GM18499 (cell line): ENCODE measurements at regions not wholly inside any gene's neighbourhood (a gene's known extent, or its start where the extent isn't known, plus 50 kb on each side); places are given as distances from the start of the nearest gene placed in this dataset.
"Not testable (repeated sequence)": the region's sequence is repeated elsewhere in the genome, so short reads cannot be mapped to it uniquely, and the experiment has no call there.

ENCODE experiments used
- ATAC-seq: cut with Tn5 transposase; IDR thresholded peaks from one replicate; pipeline ENCODE4 v1.9.1; 2021; ENCODE audit warnings: moderate number of reproducible peaks; ENCODE audit not compliant: insufficient read depth, unreplicated experiment

- no peak for ATAC-seq
These were observed 157.2 kb upstream of the MYRIP start for GRCh38 chr3:39651993-39652739.

GRCh38 chr3:39655718-39656117 is 153.7 kb upstream of the MYRIP start:
- not testable (repeated sequence) for ATAC-seq

- no peak for ATAC-seq
These were observed 152.3 kb upstream of the MYRIP start for GRCh38 chr3:39657075-39657474.

GRCh38 chr3:39657775-39658174 is 151.6 kb upstream of the MYRIP start:
- no peak for ATAC-seq

GRCh38 chr3:39664931-39665330 is 144.5 kb upstream of the MYRIP start:
- ATAC-seq = no peak

- no peak for ATAC-seq
These were observed 144.0 kb upstream of the MYRIP start for GRCh38 chr3:39665441-39665840.

GRCh38 chr3:39668420-39668819 is 141.0 kb upstream of the MYRIP start:
- ATAC-seq = no peak

GRCh38 chr3:39671116-39671515 is 138.3 kb upstream of the MYRIP start:
- no peak for ATAC-seq

- no peak for ATAC-seq
These were observed 137.8 kb upstream of the MYRIP start for GRCh38 chr3:39671600-39671999.

- no peak for ATAC-seq
These were observed 104.0 kb upstream of the MYRIP start for GRCh38 chr3:39705351-39705900.

GRCh38 chr3:39707314-39707909 is 102.0 kb upstream of the MYRIP start:
- ATAC-seq = no peak

GRCh38 chr3:39712413-39713048 is 96.9 kb upstream of the MYRIP start:
- ATAC-seq = no peak

- ATAC-seq = not testable (repeated sequence)
These were observed 96.1 kb upstream of the MYRIP start for GRCh38 chr3:39713341-39713740.

GRCh38 chr3:39716849-39717248 is 92.6 kb upstream of the MYRIP start:
- ATAC-seq = no peak

GRCh38 chr3:39718674-39719595 is 90.5 kb upstream of the MYRIP start:
- ATAC-seq = no peak

- no peak for ATAC-seq
These were observed 88.3 kb upstream of the MYRIP start for GRCh38 chr3:39721076-39721475.

GRCh38 chr3:39724233-39724846 is 85.1 kb upstream of the MYRIP start:
- ATAC-seq = no peak

GRCh38 chr3:39725321-39725720 is 84.1 kb upstream of the MYRIP start:
- ATAC-seq = no peak

- no peak for ATAC-seq
These were observed 82.0 kb upstream of the MYRIP start for GRCh38 chr3:39727415-39727814.

- no peak for ATAC-seq
These were observed 75.6 kb upstream of the MYRIP start for GRCh38 chr3:39733804-39734203.
